Stimulated activated CD4-positive, alpha-beta T cell treated with anti-CD3 and anti-CD28 coated beads, Interleukin-15, amount 100 ng/mL, for 24 hours (primary cell): ENCODE measurements at regions not wholly inside any gene's neighbourhood (a gene's known extent, or its start where the extent isn't known, plus 50 kb on each side); places are given as distances from the start of the nearest gene placed in this dataset.
"Not testable (repeated sequence)": the region's sequence is repeated elsewhere in the genome, so short reads cannot be mapped to it uniquely, and the experiment has no call there.

Source experiments
- DNase-seq: peaks from one replicate; pipeline ENCODE4 v3.0.0-alpha.2; 2020

DNA sequence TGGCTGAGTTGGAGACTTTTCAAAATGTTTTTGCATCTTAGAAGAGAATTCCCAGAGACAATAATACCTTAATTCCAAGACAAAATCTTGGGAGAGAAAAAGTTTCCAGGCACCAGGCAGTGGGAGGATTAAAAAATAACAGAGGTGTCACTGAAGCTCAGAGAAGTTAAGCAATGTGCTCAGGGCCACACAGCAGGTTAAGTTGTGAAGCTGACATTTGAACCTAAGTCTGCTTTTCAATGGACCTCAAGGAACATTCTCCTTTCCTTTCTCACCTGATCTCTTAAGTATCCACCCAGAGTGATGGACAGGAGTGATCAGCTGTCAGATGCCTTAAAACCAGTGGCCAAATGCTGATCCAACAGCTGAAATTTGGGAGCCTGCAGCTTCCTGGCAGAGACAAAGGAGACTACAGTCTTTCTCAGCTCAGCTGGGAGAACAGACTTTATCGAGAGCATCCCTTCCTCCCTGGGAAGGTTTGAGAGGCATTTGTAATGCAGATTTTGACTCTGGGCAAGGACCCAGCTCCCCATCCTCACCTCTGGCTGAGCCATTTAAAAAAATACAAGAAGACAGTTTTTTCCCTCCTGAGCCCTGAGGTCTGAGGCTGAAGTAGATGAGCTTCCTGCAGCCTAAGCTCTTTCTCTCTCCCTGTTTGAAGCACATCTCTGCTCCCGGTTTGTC is 174.9 kb upstream of the RPH3A start:
- no peak for DNase-seq

DNA sequence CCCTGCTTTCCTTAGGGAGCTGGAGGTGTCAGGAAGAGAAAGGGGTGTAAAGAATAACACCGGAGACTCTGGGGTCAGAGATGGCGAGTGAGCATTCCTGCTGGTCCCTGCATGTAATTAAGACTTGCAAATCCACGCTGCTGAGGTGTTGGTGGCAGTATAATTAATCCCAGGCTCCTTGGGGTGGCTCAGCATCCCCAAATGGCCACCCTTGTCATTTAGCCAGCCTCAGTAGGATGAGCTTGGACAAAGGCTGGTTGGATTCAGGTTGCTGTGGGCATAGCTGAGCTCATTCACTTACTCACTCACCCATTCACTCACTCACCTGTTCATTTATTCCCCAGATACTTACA is 174.4 kb upstream of the RPH3A start:
- no peak for DNase-seq

DNA sequence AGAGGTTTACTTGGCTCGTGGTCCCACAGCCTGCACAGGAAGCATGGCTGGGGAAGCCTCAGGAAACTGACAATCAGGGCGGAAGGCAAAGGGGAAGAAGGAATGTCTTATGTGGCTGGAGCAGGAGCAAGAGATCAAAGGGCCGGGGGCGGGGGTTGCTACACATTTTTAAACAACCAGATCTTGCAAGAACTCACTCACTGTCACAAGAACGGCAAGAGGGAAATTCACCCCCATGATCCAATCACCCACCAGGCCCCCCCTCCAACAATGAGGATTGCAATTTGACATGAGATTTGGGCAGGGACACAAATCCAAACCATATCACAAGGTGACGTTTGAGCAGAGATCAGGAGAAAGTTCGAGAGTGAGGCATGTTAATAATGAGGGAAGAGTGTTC is 163.7 kb upstream of the RPH3A start:
- DNase-seq = no peak

DNA sequence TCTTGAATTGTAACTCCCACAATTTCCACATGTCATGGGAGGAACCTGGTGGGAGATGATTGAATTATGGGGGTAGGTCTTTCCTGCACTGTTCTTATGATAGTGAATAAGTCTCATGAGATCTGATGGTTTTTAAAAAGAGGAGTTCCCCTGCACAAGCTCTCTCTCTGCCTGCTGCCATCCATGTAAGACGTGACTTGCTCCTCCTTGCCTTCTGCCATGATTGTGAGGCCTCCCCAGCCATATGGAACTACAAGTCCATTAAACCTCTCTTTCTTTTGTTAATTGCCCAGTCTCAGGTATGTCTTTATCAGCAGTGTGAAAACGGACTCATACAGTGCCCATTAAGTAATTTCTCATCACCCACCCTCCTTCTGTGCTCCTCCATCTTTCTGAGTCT is 159.6 kb upstream of the RPH3A start:
- not testable (repeated sequence) for DNase-seq

DNA sequence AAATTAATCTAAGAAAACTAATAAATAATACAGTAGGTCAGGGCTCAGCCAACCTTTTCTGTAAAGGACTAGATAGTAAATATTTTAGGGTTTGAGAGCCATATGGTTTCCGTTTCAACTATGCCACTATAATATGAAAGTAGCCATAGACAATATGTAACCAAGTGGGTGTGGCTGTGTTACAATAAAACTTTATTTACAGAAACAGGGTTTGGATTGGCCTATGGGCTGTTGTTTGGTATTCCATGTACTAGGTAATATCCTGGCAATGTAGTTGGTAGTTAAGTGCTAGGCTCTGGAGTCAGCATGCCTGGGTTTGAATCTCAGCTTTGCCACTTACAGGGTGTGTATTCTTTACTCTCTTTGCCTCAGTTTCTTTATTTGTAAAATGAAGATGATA is 156.5 kb upstream of the RPH3A start:
- DNase-seq = no peak

DNA sequence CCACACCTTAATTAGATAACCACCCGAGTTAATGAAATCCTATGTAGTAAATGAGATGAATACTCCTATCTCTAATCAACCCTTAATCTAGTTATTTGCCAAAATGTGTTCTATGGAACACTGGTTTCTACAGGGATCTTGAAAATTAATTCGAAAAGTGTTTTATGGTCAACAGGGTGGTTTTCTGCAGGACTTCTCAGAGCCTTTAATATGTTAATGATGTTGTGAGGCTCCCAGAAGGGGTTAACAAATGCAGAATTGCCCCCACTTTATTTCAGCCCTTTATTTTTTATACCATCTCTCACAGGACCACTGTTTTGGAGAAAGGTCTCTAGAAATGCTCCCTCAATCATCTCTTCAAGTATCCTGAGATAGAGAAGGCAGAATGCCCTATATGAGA is 153.1 kb upstream of the RPH3A start:
- DNase-seq = no peak

DNA sequence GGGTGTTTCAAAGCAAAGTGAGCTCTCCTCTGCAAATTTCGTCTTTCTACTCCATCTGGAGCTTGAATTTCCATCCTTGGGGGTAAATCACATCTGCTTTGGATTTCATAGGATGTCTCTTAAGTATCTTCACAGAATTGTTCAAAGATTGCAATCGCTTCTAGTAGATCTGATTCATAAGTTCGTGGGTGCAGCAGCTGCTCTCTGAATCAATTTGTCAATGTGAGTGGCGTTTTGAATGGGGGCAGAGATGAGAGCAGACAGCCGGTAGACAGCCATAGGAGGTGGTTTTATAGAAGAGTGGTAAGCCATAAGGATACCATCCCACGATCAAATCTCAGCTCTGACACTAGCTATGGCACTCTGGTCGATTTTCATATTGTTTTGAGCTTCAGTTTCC is 146.0 kb upstream of the RPH3A start:
- no peak for DNase-seq

DNA sequence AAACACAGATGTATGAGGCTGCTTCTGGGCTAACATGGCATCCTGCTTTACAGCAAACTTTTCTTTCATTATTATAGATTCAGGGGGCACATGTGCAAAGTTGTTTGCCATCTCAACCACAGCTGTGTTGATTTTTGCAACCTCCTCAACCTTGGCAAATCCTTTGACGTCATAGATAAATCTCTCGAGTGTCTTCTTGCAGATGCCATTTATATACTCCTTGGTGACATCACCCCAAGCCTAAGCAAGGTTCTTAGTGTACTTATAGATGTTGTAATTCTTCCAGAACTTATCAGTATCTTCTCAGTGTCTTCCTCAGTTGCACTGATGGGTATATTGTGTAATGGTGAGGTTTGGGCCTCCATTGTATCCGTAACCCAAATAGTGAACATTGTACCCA is 135.4 kb upstream of the RPH3A start:
- DNase-seq = no peak

DNA sequence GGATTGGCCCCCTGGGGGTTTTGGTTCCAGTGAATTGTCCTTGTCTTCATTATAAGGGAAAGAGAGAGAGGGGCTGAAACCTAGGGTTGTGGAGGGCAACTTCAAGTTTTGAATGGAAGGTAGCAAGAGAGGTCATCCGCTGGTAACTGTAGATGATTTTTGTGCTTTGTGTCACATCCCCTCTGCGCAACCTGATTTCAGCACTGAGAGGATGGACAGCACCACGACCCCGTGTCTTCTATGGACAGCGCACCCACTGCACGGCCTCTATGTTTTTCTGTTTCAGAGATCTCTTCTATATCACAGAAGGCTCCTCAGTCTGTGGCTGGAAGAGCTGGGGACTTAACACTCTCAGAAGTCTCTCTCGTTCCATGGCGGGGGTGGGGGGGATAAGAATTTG is 127.0 kb upstream of the RPH3A start:
- DNase-seq = peak; percentile 10

DNA sequence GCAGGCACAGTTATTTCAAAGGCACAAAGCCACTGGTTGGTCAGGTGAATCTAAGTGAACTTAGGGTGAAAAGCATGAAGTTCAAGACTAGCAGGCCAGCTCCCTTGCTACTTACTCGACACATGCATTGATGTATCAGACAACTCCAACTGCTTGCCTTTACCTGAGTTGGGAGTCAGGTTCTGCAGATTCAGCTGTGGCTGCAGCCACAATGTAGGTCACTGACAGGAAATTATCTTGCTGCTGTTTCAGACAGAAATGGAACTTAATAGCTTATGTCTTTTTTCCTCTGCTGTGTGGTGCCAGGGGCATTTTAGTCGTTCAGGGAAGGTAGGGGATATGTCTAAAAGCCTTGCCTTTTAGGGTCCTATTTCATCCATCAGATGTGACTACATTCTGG is 125.6 kb upstream of the RPH3A start:
- DNase-seq = no peak

DNA sequence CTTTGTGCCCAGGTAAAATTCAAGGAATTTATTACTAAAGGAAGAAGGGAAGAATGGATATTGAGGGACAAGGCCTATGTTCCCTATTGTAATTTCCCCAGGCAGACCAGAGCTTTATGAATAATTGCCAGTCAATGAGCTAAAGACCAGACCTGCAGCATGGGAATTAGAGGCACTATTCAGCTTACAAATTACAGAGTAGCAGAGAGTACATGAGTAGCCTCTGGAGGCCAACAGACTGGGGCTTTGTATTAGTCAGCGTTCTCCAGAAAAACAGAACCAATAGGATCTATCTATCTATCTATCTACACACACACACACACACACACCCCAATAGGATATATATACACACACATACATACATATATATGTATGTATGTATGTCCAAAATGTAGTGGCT is 120.0 kb upstream of the RPH3A start:
- no peak for DNase-seq

DNA sequence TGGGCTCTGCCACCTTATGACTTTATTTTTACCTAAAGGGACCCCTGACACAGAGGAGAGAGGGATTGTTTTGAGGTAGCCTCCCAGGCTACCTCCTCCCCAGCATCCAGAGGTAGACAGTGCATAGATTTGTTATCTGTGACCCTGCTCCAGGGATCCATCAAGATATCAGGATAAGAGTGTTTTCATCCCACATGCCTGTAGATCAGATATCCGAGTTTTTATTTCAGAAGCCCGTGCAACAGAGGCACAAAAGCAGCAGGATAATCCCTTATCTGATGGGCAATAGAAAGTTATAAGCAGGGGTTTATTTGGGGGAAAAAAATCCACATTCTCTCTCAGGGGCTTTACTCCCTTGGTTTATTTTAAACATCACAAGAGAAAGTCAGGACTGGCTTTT is 117.0 kb upstream of the RPH3A start:
- no peak for DNase-seq

DNA sequence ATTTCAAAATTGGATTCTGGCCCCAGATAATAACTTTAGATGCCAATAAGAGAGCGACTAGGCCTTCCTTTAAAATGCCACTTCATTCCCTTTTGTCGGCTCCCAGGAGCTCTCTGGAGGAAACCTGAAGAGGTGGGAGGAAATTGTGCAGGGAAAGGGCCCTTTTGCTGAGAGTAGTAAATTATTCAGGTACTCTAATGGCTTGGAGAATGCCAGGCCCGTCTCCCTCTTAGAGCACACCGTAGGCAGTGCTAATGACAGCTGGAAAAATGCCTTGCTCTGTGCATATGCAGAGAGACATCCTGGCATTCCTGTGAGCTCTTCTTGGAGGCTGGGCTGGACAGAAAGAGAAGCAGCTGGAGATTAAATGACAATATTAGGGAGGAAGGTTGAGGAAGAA is 115.0 kb upstream of the RPH3A start:
- no peak for DNase-seq

DNA sequence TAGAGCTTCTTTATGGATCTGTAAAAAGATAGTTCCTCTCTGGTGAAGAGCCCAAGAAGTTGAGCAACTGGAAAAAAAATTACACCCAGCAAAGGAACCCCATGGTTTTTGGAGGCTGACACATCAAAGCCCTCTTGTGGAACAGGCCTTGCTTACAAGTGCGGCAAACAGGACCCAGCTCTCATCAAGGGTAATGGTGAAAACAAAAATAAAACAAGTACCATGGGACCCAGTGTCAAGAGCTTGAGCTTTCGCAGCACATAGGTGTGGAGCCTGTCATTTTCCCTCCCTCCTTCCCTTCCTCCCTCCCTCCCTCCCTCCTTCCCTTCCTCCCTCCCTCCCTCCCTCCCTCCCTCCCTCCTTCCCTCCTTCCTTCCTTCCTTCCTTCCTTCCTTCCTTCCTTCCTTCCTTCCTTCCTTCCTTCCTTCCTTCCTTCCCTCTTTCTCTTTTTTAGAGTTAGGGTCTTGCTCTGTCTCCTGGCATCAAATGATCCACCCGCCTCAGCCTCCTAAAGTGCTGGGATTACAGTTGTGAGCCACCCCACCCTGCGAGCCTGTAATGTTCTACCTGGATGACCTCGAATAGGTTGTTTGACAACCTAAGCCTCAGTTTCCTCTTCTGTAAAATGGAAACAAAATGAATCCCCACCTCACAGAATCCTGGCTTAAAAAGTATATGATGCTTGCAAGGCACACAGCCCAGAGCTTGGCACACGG is 114.3 kb upstream of the RPH3A start:
- DNase-seq = no peak

DNA sequence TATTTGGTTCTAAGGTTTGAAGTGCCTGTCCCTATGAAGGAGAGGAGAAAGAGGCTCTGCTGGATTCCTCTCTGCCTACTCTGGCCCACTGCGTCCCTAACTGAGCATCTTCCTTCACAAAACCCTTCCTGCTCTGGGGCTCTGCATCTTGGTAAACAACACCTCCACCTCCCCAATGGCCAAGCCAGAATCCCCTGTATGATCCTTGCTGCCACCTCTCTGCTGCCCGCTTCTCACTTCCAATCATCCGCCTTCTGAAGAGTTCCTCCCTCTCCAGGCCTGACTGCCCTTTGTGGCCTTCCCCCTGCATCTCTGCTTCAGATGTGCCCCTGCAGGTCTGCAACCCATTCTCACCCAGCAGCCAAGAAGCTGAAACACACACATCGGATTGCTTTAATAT is 110.6 kb upstream of the RPH3A start:
- DNase-seq = no peak

DNA sequence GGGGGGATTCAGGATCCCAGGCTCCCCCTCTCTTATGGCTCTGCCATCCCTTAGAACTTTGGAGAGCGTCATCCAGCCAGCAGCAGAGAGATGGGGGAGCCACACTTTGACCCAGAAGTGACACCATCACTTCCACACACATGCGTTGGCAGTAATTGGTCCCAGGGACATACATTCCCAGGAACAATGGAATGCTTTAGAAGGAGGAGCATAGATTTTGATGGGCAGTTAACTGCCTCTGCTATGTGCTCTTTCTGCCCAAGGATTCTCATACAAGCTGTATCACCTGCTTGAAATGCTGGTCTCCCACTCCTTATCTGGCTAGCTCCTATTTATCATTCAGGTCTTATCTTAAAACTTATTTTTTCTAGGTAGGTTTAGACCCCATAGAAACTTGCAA is 109.0 kb upstream of the RPH3A start:
- DNase-seq = no peak

DNA sequence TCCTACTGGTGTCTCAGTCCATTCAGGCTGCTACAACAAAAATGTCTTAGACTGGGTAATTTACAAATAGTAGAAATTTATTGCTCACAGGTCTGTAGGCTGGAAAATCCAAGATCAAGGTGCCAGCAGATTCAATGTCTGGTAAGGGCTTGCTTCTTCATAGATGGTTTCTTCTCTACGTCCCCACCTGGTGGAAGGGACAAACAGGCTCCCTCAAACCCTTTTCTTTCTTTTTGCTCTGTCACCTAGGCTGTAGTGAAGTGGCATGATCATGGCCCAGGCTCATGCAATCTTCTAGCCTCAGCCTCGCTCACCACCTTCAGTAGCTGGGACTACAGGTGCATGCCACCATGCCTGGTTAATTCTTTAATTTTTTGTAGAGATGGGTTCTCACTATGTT is 106.8 kb upstream of the RPH3A start:
- no peak for DNase-seq

DNA sequence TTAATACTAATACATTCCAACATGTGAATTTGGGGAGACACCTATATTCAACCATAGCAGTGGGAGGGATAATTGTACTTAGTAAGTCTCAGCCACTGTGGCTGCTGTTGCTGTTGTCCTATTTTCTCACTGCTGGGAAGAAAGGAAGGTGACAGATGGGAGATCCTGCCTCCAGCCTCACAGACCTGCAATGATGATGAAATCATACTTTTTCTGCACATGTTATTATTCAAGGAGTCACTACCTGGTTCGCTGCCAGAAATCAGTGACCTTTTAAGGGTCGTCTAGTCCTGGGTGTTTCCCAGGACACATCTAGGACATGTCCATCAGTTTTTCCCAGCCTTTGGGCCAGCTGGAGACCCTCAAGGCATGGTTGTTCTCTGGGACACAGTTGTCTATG is 106.2 kb upstream of the RPH3A start:
- no peak for DNase-seq

DNA sequence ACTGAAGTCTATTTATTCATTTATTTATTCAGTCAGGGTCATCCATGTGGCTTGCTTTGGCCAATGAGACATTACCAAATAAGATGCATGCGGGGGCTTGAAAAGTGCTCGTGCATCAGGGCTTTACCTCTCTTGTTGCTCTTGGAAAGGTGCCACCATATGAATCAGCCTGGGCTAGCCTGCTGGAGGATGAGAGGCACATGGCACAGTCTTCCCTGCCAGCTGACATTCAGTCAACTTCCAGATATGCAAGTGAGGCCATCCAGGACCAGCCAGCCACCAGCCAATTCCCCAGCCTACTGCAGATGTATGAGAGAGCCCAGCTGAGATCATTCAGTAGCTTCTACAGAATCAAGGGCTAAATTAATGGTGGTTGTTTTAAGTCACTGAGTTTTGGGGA is 105.2 kb upstream of the RPH3A start:
- no peak for DNase-seq

DNA sequence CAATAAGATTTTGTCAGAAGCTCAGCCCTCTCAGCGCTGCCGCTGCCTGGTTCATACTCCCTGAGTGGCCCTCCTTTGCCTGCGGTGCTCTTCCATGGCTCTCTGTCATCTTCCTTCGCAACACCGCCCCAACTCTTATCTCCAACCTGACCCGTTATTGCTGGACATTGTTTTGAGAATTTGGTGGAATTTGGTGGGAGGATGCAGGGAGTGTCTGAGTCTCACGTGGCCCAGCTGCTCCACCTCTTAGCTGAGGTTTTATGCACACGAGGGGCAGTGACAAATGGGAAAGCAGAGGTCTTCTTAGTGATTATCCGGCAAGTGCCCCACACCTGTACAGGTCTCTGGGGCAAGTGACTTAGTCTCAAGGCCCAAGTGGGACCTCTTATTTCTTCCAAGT is 97.5 kb upstream of the RPH3A start:
- DNase-seq = no peak

DNA sequence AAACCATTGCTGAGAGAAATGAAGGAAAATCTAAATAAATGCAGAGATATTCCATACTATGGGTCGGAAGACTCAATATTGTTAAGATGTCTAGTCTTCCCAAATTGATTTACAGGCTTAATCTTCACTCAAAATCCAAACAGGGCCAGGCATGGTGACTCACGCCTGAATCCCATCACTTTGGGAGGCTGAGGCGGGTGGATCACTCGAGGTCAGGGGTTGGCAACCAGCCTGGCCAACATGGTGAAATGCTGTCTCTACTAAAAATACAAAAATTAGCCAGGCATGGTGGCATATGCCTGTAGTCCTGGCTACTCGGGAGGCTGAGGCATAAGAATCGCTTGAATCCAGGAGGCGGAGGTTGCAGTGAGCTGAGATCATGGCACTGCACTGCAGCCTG is 94.1 kb upstream of the RPH3A start:
- not testable (repeated sequence) for DNase-seq

DNA sequence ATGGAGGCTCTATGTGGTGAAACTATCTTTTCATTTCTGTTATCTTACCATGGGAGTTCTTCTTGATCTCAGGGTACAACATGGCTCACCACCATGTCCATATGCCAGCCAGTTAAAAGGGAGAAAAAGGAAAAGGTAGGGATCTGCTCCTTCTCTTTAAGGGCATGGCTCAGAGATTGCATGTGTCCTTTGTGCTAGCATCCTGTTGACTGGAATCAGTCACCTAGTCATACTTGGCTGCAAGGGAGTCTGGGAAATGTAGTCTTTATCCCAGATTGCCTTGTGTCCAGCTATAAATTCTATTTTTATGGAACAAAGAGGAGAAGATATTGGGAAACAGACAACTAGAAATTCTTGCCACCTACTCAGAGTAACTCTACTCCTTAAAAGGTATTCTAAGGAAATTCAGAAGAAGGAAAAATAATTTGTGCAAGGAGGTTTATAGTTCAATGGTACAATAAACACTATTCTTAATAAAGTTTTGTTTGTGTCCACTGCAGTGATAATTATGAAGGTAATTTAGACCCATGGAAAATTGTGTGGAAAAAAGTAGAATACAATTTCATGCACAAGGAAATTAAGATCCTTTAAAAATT is 86.4 kb upstream of the RPH3A start:
- no peak for DNase-seq

DNA sequence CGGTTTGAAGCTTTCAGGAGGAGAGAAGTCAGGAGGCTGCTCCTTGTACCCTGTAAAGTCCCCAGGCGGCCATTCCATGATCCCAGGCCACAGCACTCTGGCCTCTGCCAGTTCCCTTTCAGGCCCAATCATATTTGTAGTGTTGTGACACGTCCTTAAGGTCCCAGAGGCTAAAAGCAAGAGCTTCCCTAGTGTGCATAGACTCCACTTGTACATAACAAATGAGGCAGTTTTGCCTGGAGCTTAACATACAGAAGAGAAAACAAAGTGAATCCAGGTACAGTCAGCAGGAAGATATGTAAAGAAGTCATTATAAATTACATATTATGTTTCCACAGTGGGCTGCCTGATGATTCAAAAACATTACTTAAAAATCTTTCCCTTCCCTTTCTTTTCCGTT is 81.1 kb upstream of the RPH3A start:
- DNase-seq = no peak

DNA sequence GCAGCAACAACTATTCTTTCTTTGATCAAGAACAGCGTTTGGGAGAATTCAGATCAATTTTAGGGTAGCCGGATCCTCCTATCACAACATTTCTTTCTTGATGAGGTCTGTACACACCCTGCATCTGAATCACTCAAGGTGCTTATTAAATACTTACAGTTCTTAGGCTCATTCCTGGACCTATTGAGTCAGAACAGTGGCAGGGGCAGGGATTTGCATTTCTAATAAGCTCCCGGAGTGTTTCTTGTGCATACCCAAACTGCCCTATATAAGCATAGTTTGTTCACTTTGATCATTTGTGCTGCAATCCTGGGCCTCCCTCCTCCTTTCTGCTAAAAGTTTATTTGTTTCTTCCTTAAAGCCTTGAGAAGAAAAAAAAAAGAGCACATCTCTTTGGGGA is 80.5 kb upstream of the RPH3A start:
- DNase-seq = no peak

DNA sequence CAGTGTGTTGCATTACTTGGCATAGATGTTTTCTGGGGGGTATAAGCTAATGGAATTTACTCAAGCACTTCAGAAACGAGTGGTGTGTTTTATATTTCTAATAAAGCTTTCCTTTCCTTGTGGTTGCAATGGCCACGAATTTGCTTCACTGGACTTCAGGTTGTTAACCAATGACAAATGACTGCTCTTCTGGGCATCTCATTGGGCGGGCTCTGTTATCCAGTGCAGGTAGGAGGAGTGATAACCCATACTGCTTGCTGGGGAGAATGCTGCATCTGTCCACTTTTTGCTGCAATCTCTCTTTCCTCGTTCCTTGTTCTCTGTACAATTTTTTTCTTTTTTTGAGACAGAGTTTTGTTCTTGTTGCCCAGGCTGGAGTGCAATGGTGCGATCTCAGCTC is 80.0 kb upstream of the RPH3A start:
- DNase-seq = no peak
